H1 (cell line): ENCODE measurements at regions not wholly inside any gene's neighbourhood (a gene's known extent, or its start where the extent isn't known, plus 50 kb on each side); places are given as distances from the start of the nearest gene placed in this dataset.

Experiments
- CTCF ChIA-PET: fragments of 300-600 bp; sonication (Branson Sonifier 250); formaldehyde crosslinking; loops from one replicate; lab custom pipeline; 2021; ENCODE audit not compliant: partially characterized antibody; lab: Charles Lee
- POLR2A ChIA-PET: fragments of 300-600 bp; sonication (Branson Sonifier 250); formaldehyde crosslinking; loops from one replicate; lab custom pipeline; 2021; ENCODE audit warnings: inconsistent platforms; ENCODE audit not compliant: partially characterized antibody; lab: Charles Lee
- DNase-seq, 2 experiments: peaks; one replicate each; pipeline versions ENCODE4 v3.0.0 to v3.0.0-alpha.2; 2010 to 2022; ENCODE audit warnings: low spot score in 2 of 2, low read depth in 1 of 2, mixed read lengths in 1 of 2
- FAIRE-seq: peaks from 2 replicates; lab custom pipeline; 2011; peaks lifted over from hg19 to GRCh38; lab: Jason Lieb, UNC
- H2AFZ ChIP-seq: 2 replicates; pipeline ENCODE4 v1.8.1; 2012; ENCODE audit warnings: low read length, inconsistent platforms
- H2AK5ac ChIP-seq: 2 replicates; pipeline ENCODE4 v1.6.1; 2013; ENCODE audit warnings: low read depth, low read length
- H2BK120ac ChIP-seq: replicated peaks from 2 replicates; pipeline ENCODE3; 2013; ENCODE audit warnings: low read depth, low read length, inconsistent platforms
- H2BK12ac ChIP-seq: 2 replicates; pipeline ENCODE4 v1.6.1; 2013; ENCODE audit warnings: low read depth, low read length
- H2BK15ac ChIP-seq: 2 replicates; pipeline ENCODE4 v1.6.1; 2013; ENCODE audit warnings: low read length
- H2BK20ac ChIP-seq: 2 replicates; pipeline ENCODE4 v1.6.1; 2013; ENCODE audit warnings: low read length
- H2BK5ac ChIP-seq: 2 replicates; pipeline ENCODE4 v1.6.1; 2013; ENCODE audit warnings: low read depth, low read length
- H3K14ac ChIP-seq: 2 replicates; pipeline ENCODE4 v1.6.1; 2013; ENCODE audit warnings: inconsistent platforms; ENCODE audit not compliant: insufficient read length
- H3K18ac ChIP-seq: 2 replicates; pipeline ENCODE4 v1.6.1; 2013; ENCODE audit warnings: low read length; ENCODE audit errors: extremely low read depth
- H3K23ac ChIP-seq: 2 replicates; pipeline ENCODE4 v1.6.1; 2013; ENCODE audit warnings: inconsistent platforms; ENCODE audit not compliant: insufficient read length
- H3K23me2 ChIP-seq: 2 replicates; pipeline ENCODE4 v1.6.1; 2013; ENCODE audit warnings: low read depth, low read length
- H3K27ac ChIP-seq: 2 replicates; pipeline ENCODE4 v1.6.1; 2011; ENCODE audit warnings: low read depth, low read length, inconsistent platforms
- H3K27me3 ChIP-seq, 4 experiments: replicated peaks in 1 of 4; 1 replicate in 1 of 4; 2 replicates in 3 of 4; pipeline versions ENCODE4 v1.6.1 to v1.8.1; 2011 to 2013; ENCODE audit warnings: low read length in 3 of 4, mild to moderate bottlenecking in 3 of 4, inconsistent platforms in 2 of 4, mixed read lengths in 2 of 4, moderate library complexity in 1 of 4; ENCODE audit not compliant: control insufficient read depth in 3 of 4, insufficient read depth in 3 of 4; ENCODE audit errors: extremely low read depth in 1 of 4
- H3K36me3 ChIP-seq, 4 experiments: 2 replicates each; pipeline versions ENCODE4 v1.6.1 to v1.8.1; 2011 to 2013; ENCODE audit warnings: mild to moderate bottlenecking in 4 of 4, low read length in 3 of 4, moderate library complexity in 2 of 4, control low read depth in 1 of 4, inconsistent platforms in 1 of 4; ENCODE audit not compliant: insufficient read depth in 4 of 4, control insufficient read depth in 2 of 4
- H3K4ac ChIP-seq: replicated peaks from 2 replicates; pipeline ENCODE3; 2013; ENCODE audit warnings: low read length, low read depth, mixed read lengths, inconsistent platforms; ENCODE audit not compliant: insufficient read length
- H3K4me1 ChIP-seq, 4 experiments: replicated peaks in 1 of 4; 1 replicate in 1 of 4; 2 replicates in 3 of 4; pipeline versions ENCODE4 v1.6.1 to v1.8.1; 2011 to 2013; ENCODE audit warnings: low read length in 3 of 4, inconsistent platforms in 2 of 4, mixed read lengths in 1 of 4; ENCODE audit not compliant: insufficient read depth in 4 of 4, control insufficient read depth in 3 of 4
- H3K4me2 ChIP-seq, 2 experiments: 2 replicates each; pipeline versions ENCODE4 v1.6.1 to v1.8.1; 2011 to 2013; ENCODE audit warnings: low read depth in 2 of 2, low read length in 2 of 2, control low read depth in 1 of 2, inconsistent platforms in 1 of 2, mild to moderate bottlenecking in 1 of 2; ENCODE audit not compliant: insufficient read depth in 1 of 2
- H3K4me3 ChIP-seq, 4 experiments: fragments of 200-600, 300-600 bp in 1 of 4; sonication (generic), shearing (Covaris generic), sonication (Bioruptor Twin) in 1 of 4; 2 replicates each; pipeline versions ENCODE4 v1.5.1 to v1.8.1; 2011 to 2016; ENCODE audit warnings: low read length in 4 of 4, low read depth in 3 of 4, control low read depth in 2 of 4, inconsistent platforms in 2 of 4, mild to moderate bottlenecking in 2 of 4, mixed read lengths in 1 of 4, moderate library complexity in 1 of 4; ENCODE audit not compliant: insufficient read depth in 2 of 4; ENCODE audit errors: extremely low read depth in 1 of 4
- H3K56ac ChIP-seq: replicated peaks from 2 replicates; pipeline ENCODE3; 2013; ENCODE audit warnings: low read depth, mild to moderate bottlenecking, mixed read lengths, low read length, inconsistent platforms; ENCODE audit not compliant: insufficient read length
- H3K79me1 ChIP-seq: 2 replicates; pipeline ENCODE4 v1.6.1; 2013; ENCODE audit warnings: low read depth, low read length, control low read depth
- H3K79me2 ChIP-seq, 2 experiments: 2 replicates each; pipeline versions ENCODE4 v1.6.1 to v1.8.1; 2012 to 2013; ENCODE audit warnings: low read length in 2 of 2, mild to moderate bottlenecking in 2 of 2, inconsistent platforms in 1 of 2; ENCODE audit not compliant: insufficient read depth in 2 of 2, control insufficient read depth in 1 of 2
- H3K9ac ChIP-seq, 4 experiments: replicated peaks in 1 of 4; 1 replicate in 1 of 4; 2 replicates in 3 of 4; pipeline versions ENCODE4 v1.6.1 to v1.8.1; 2011 to 2013; ENCODE audit warnings: low read depth in 3 of 4, low read length in 3 of 4, control low read depth in 2 of 4, mild to moderate bottlenecking in 2 of 4, moderate library complexity in 2 of 4, inconsistent platforms in 1 of 4; ENCODE audit errors: extremely low read depth in 1 of 4
- H3K9me3 ChIP-seq, 2 experiments: 2 replicates each; pipeline versions ENCODE4 v1.6.1 to v1.8.1; 2012 to 2013; ENCODE audit warnings: mild to moderate bottlenecking in 2 of 2, moderate library complexity in 2 of 2, control low read depth in 1 of 2, inconsistent platforms in 1 of 2, low read depth in 1 of 2, low read length in 1 of 2, mixed read lengths in 1 of 2; ENCODE audit not compliant: insufficient read depth in 2 of 2
- H4K20me1 ChIP-seq, 2 experiments: replicated peaks in 1 of 2; 2 replicates each; pipeline versions ENCODE3 to v1.8.1; 2011 to 2013; ENCODE audit warnings: inconsistent platforms in 2 of 2, low read length in 2 of 2, mild to moderate bottlenecking in 1 of 2; ENCODE audit not compliant: insufficient read depth in 2 of 2, control insufficient read depth in 1 of 2
- H4K5ac ChIP-seq: 2 replicates; pipeline ENCODE4 v1.6.1; 2013; ENCODE audit warnings: low read length, low read depth, mixed read lengths, inconsistent platforms; ENCODE audit not compliant: insufficient read length
- H4K8ac ChIP-seq: 2 replicates; pipeline ENCODE4 v1.8.0; 2013; ENCODE audit warnings: mild to moderate bottlenecking, moderate library complexity, low read length, inconsistent platforms; ENCODE audit not compliant: insufficient read depth; ENCODE audit errors: extremely low read depth
- H4K91ac ChIP-seq: replicated peaks from 2 replicates; pipeline ENCODE3; 2013; ENCODE audit warnings: low read length, mixed read lengths, inconsistent platforms; ENCODE audit not compliant: insufficient read length
- ATF3 ChIP-seq: IDR thresholded peaks from 2 replicates; pipeline ENCODE4 v1.6.1; 2011; ENCODE audit warnings: low read depth, mild to moderate bottlenecking, low read length; ENCODE audit not compliant: insufficient read depth
- WGBS, 2 experiments: shearing (Covaris generic) in 1 of 2; methylation state at CpG; one replicate each; pipeline versions ENCODE4 v1.1.6 to v1.1.7; 2013 to 2015; ENCODE audit warnings: low lambda C conversion rate in 2 of 2, mixed read lengths in 2 of 2, inconsistent platforms in 1 of 2, low coverage in 1 of 2, missing lambda C conversion rate in 1 of 2; ENCODE audit not compliant: insufficient replicate concordance in 2 of 2, insufficient coverage in 1 of 2, insufficient read length in 1 of 2; ENCODE audit errors: extremely low coverage in 1 of 2, missing lambda C conversion rate in 1 of 2; 5-methylcytosine and 5-hydroxymethylcytosine counted together

GRCh38 chr16:87067836-87068761 is 249.1 kb downstream of the C16orf95 start:
- Histone ChIP-seq H3K4ac (no peak overlapping the region), H3K79me1 (no peaks in the 10 kb centered on the region), H3K56ac (no peak overlapping the region), H3K14ac (no peak overlapping the region), H3K4me3 (no peak overlapping the region), H2BK15ac (no peak overlapping the region; the same call in 1 of the 2 replicates), H3K27ac (no peak overlapping the region), H3K4me2 (no peak overlapping the region), H3K9me3 (no peaks in the 10 kb centered on the region), H2BK20ac (no peak overlapping the region), H2AFZ (no peak overlapping the region), H3K23me2 (no peaks in the 10 kb centered on the region), H4K20me1 (no peaks in the 10 kb centered on the region), H3K23ac (no peak overlapping the region), H3K27me3 (no peaks in the 10 kb centered on the region), H3K9ac (no peak overlapping the region), H2BK5ac (no peak overlapping the region), H2BK120ac (no peak overlapping the region), H3K36me3 (no peaks in the 10 kb centered on the region), H3K4me1 (peaks cover 0 to 2% (median 0%) of the 10 kb centered on the region in 4 experiments; a peak in 2 of 7 replicates), H3K79me2 (no peaks in the 10 kb centered on the region), H4K5ac (no peak overlapping the region), H2BK12ac (no peak overlapping the region; the same call in 1 of the 2 replicates), H3K18ac (no peak overlapping the region), H4K8ac (no peak overlapping the region), H2AK5ac (no peak overlapping the region), H4K91ac (no peak overlapping the region)
- ChIA-PET CTCF (interaction anchor here (0.6 to 3.6 kb wide), 5 partner anchors 10 to 504 kb away, joined by 3 to 18 read pairs (median 3); no protein-coding TSS in a partner anchor), POLR2A (no interaction called here)
- WGBS, 2 experiments, result 91% methylated on average over 40 of the region's 40 CpGs; no CpG with 5 or more reads in 1 of the 2 experiments
- no peak for DNase-seq
- no peak for FAIRE-seq
- no peak for TF ChIP-seq ATF3
